PC-3 (cell line): ENCODE measurements at regions not wholly inside any gene's neighbourhood (a gene's known extent, or its start where the extent isn't known, plus 50 kb on each side); places are given as distances from the start of the nearest gene placed in this dataset.
"Not testable (repeated sequence)": the region's sequence is repeated elsewhere in the genome, so short reads cannot be mapped to it uniquely, and the experiment has no call there.

Experiments
- ATAC-seq: fragments of 200-7000 bp; cut with Tn5 transposase; 2 replicates; pipeline ENCODE4 v1.9.1; 2020; ENCODE audit warnings: mild to moderate bottlenecking, moderate library complexity
- BruUV-seq: library from RNA; stranded (reverse); fragments of 400-500 nt; replicated peaks from 2 replicates; lab custom pipeline; 2021; lab: Mats Ljungman, UMichigan
- CTCF ChIA-PET: fragments of 300-600 bp; sonication (Branson Sonifier 250); formaldehyde crosslinking; loops from one replicate; lab custom pipeline; 2022; ENCODE audit warnings: antibody characterized with exemption; lab: Charles Lee
- POLR2A ChIA-PET: fragments of 300-600 bp; sonication (Branson Sonifier 250); formaldehyde crosslinking; loops from one replicate; lab custom pipeline; 2022; ENCODE audit warnings: antibody characterized with exemption; ENCODE audit not compliant: unreplicated experiment; lab: Charles Lee
- DNase-seq: peaks from one replicate; pipeline ENCODE4 v3.0.0-alpha.2; 2015
- H2AFZ ChIP-seq: fragments of 300-600 bp; sonication (generic); 2 replicates; pipeline ENCODE4 v1.6.0; 2016; ENCODE audit warnings: antibody characterized with exemption, low read length
- H3F3A ChIP-seq: fragments of 300-600 bp; sonication (generic); one replicate; pipeline ENCODE4 v1.6.0; 2017; ENCODE audit warnings: antibody characterized with exemption, low read length, control low read depth, mild to moderate bottlenecking; ENCODE audit not compliant: unreplicated experiment
- H3K27ac ChIP-seq: fragments of 300-600 bp; sonication (generic); 2 replicates; pipeline ENCODE4 v1.5.1; 2016; ENCODE audit warnings: mild to moderate bottlenecking, low read length
- H3K27me3 ChIP-seq: fragments of 300-600 bp; sonication (generic); 2 replicates; pipeline ENCODE4 v1.6.1; 2016; ENCODE audit warnings: low read length, mixed read lengths
- H3K36me3 ChIP-seq: fragments of 300-600 bp; sonication (generic); 2 replicates; pipeline ENCODE4 v1.6.1; 2016; ENCODE audit warnings: low read depth, mixed run types, low read length, mixed read lengths
- H3K4me1 ChIP-seq: fragments of 300-600 bp; sonication (generic); 2 replicates; pipeline ENCODE4 v1.5.1; 2016; ENCODE audit warnings: low read length; ENCODE audit not compliant: insufficient read depth
- H3K4me2 ChIP-seq: fragments of 300-600 bp; sonication (generic); 2 replicates; pipeline ENCODE4 v1.6.0; 2016; ENCODE audit warnings: low read length
- H3K4me3 ChIP-seq: fragments of 300-600 bp; sonication (generic); 2 replicates; pipeline ENCODE4 v1.5.1; 2016; ENCODE audit warnings: mild to moderate bottlenecking, low read length, mixed read lengths
- H3K79me2 ChIP-seq: fragments of 300-600 bp; sonication (generic); 2 replicates; pipeline ENCODE4 v1.6.1; 2017; ENCODE audit warnings: low read length, mixed read lengths
- H3K9ac ChIP-seq: fragments of 300-600 bp; sonication (generic); 2 replicates; pipeline ENCODE4 v1.6.0; 2016; ENCODE audit warnings: mild to moderate bottlenecking, low read length
- H3K9me2 ChIP-seq: fragments of 300-600 bp; sonication (generic); replicated peaks from 2 replicates; pipeline ENCODE4 v1.6.1; 2016; ENCODE audit warnings: mixed run types, low read length, mixed read lengths
- H3K9me3 ChIP-seq: fragments of 300-600 bp; sonication (generic); 2 replicates; pipeline ENCODE4 v1.6.1; 2016; ENCODE audit warnings: low read length, mixed read lengths
- H4K20me1 ChIP-seq: fragments of 300-600 bp; sonication (generic); 2 replicates; pipeline ENCODE4 v1.6.1; 2016; ENCODE audit warnings: low read length, mixed read lengths
- CTCF ChIP-seq: fragments of 300-600 bp; sonication (generic); conservative IDR thresholded peaks from 2 replicates; pipeline ENCODE4 v1.5.1; 2017; ENCODE audit warnings: antibody characterized with exemption, low read depth, mild to moderate bottlenecking, low read length
- EZH2phosphoT487 ChIP-seq: fragments of 300-600 bp; sonication (generic); IDR thresholded peaks from 2 replicates; pipeline ENCODE4 v1.6.1; 2018; ENCODE audit warnings: mild to moderate bottlenecking, antibody characterized with exemption, low read length, borderline replicate concordance
- intact Hi-C: fragments of 100-400 bp; cut with micrococcal nuclease; formaldehyde crosslinking; loops from 2 replicates; pipeline ENCODE4 v1.9.0; 2023

- H4K20me1 ChIP-seq, BruUV-seq: not testable (repeated sequence)
Measured at GRCh38 chr15:77902921-77903760, 174.4 kb downstream of the TBC1D2B start.

GRCh38 chr15:77901921-77902750 lies 175.4 kb downstream of the TBC1D2B start:
- CTCF ChIA-PET = no interaction called here
- Histone ChIP-seq H3K79me2 (no peaks in the 10 kb centered on the region), H3K9me3 (no peaks in the 10 kb centered on the region), H3K27ac (no peak overlapping the region), H3K4me3 (no peak overlapping the region), H2AFZ (no peak overlapping the region), H3K4me2 (no peak overlapping the region), H3F3A (no peaks in the 10 kb centered on the region), H3K4me1 (no peaks in the 10 kb centered on the region), H4K20me1 (no peaks in the 10 kb centered on the region), H3K36me3 (no peaks in the 10 kb centered on the region), H3K9me2 (no peaks in the 10 kb centered on the region), H3K9ac (no peak overlapping the region), H3K27me3 (no peaks in the 10 kb centered on the region)
- ATAC-seq (no peak), DNase-seq (no peak)
- POLR2A ChIA-PET = no interaction called here
- intact Hi-C loops = no loop called here
- BruUV-seq = no TSS peak
- 0 out of 2 replicates have a peak, but pooled peaks have one; percentile 18 for TF ChIP-seq CTCF
- no peak for TF ChIP-seq EZH2phosphoT487

More at GRCh38 chr15:77902921-77903760, 174.4 kb downstream of the TBC1D2B start:
- H3F3A ChIP-seq, H3K36me3 ChIP-seq, H3K4me1 ChIP-seq, H3K27me3 ChIP-seq, H3K9me3 ChIP-seq, H3K4me2 ChIP-seq, CTCF ChIA-PET, H3K9ac ChIP-seq, H3K9me2 ChIP-seq, H3K27ac ChIP-seq, POLR2A ChIA-PET, H3K4me3 ChIP-seq, H3K79me2 ChIP-seq, intact Hi-C loops, H2AFZ ChIP-seq: not testable (repeated sequence)
- peak; percentile 70 for TF ChIP-seq CTCF
- ATAC-seq = peak; percentile 64
- DNase-seq = peak; percentile 14
